Type B pancreatic cell (in vitro differentiated cells): ENCODE measurements at regions not wholly inside any gene's neighbourhood (a gene's known extent, or its start where the extent isn't known, plus 50 kb on each side); places are given as distances from the start of the nearest gene placed in this dataset.

Experiments
- DNase-seq: peaks from one replicate; pipeline ENCODE4 v3.0.0; 2021; ENCODE audit warnings: mixed read lengths; ENCODE audit not compliant: unreplicated experiment; ENCODE audit errors: extremely low spot score
- H3K27ac Mint-ChIP-seq: 2 replicates; pipeline ENCODE4 v1.8.0; 2021; ENCODE audit warnings: mild to moderate bottlenecking, mixed read lengths
- H3K27me3 Mint-ChIP-seq: 2 replicates; pipeline ENCODE4 v1.8.0; 2021; ENCODE audit warnings: mixed read lengths
- H3K36me3 Mint-ChIP-seq: 2 replicates; pipeline ENCODE4 v1.8.0; 2021; ENCODE audit warnings: mixed read lengths
- H3K4me1 Mint-ChIP-seq: one replicate; pipeline ENCODE4 v1.8.0; 2021; ENCODE audit warnings: mixed read lengths; ENCODE audit not compliant: unreplicated experiment
- H3K4me3 Mint-ChIP-seq: 2 replicates; pipeline ENCODE4 v1.8.0; 2021; ENCODE audit warnings: mild to moderate bottlenecking, mixed read lengths
- H3K9me3 Mint-ChIP-seq: 2 replicates; pipeline ENCODE4 v1.8.0; 2021; ENCODE audit warnings: mixed read lengths
- TF ChIP-seq, protein P1 (sequence below): fragments of 200-600 bp; sonication (generic); conservative IDR thresholded peaks from 2 replicates; pipeline ENCODE4 v1.5.0; 2021; ENCODE audit warnings: antibody characterized with exemption, mild to moderate bottlenecking

DNA sequence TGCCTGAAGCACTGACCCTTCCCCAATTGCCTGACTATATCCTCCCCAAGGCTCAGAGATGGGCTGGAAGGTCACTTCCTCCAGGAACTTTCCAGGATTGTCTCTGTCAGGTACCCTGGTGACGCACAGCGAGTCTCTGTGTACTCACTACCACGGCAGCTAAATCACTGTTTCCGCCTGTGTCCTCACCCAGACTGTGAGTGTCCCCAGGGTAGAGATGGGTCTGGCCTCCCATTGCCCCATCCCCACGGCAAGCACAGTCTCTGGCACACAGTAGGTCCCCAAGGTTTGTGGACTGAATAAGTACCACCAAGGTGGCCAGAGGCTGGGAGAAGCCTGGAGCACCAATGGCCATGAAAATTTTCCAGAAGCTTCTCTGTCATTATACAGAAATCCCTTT lies 93.8 kb upstream of the RUNX3 start:
- Mint-ChIP-seq H3K9me3 (no peaks in the 10 kb centered on the region), H3K27ac (no peak overlapping the region), H3K27me3 (peaks cover 10% of the 10 kb centered on the region), H3K36me3 (no peaks in the 10 kb centered on the region), H3K4me1 (peaks cover 7% of the 10 kb centered on the region), H3K4me3 (no peak overlapping the region)
- TF ChIP-seq, protein P1, sequence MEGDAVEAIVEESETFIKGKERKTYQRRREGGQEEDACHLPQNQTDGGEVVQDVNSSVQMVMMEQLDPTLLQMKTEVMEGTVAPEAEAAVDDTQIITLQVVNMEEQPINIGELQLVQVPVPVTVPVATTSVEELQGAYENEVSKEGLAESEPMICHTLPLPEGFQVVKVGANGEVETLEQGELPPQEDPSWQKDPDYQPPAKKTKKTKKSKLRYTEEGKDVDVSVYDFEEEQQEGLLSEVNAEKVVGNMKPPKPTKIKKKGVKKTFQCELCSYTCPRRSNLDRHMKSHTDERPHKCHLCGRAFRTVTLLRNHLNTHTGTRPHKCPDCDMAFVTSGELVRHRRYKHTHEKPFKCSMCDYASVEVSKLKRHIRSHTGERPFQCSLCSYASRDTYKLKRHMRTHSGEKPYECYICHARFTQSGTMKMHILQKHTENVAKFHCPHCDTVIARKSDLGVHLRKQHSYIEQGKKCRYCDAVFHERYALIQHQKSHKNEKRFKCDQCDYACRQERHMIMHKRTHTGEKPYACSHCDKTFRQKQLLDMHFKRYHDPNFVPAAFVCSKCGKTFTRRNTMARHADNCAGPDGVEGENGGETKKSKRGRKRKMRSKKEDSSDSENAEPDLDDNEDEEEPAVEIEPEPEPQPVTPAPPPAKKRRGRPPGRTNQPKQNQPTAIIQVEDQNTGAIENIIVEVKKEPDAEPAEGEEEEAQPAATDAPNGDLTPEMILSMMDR: no peak
- no peak for DNase-seq

- Mint-ChIP-seq H3K4me3 (no peak overlapping the region), H3K27ac (no peak overlapping the region), H3K9me3 (no peaks in the 10 kb centered on the region), H3K36me3 (no peaks in the 10 kb centered on the region), H3K27me3 (peaks cover 10% of the 10 kb centered on the region), H3K4me1 (peaks cover 7% of the 10 kb centered on the region)
- TF ChIP-seq, protein P1: no peak
- no peak for DNase-seq
Observed at GRCh38 chr1:25023190-25023578, 93.1 kb upstream of the RUNX3 start.

DNA sequence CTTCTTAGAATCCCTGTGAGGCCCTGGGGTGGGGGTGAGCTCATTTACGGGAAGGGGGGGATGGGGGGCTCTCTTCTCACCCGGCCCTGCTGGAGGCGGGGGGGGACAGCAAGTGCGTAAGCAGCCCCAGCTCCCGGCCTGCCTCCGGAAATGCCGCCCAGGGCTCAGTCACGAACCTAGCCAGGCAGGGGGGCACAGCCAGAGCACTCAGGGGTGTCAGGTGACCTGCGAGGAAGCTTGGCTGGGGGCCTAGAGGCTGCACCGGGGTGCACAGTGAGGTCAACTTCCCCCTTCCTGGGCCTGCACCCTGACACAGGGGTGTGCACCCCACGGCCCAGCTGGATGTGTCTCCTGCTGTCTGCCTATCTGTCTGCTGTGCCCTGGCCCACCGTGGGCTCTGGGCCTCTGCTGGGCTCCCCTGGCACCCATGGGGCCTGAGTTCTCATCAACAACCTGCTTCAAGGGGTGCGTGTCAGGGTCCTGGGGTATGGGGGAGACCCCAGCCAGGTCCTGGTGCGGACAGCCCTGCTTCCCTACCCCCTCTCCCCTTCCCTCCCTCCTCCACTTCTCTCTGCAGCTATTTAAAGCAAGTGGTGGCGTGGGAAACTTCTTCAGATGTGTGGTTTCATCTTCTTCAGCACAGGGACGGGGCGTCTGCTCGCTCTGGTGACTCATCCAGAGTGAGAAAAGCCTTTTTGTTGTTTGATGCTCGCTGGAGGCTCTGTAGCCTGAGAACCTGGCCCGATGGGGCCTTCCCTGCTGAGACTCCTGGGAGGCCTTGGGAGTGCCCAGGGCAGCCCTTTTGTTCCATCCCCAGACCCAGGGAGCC lies 92.5 kb upstream of the RUNX3 start:
- H3K4me3 Mint-ChIP-seq: no peak overlapping the region
- peaks cover 7% of the 10 kb centered on the region for H3K4me1 Mint-ChIP-seq
- TF ChIP-seq, protein P1: no peak
- H3K27ac Mint-ChIP-seq: no peak overlapping the region
- no peaks in the 10 kb centered on the region for H3K9me3 Mint-ChIP-seq
- peaks cover 10% of the 10 kb centered on the region for H3K27me3 Mint-ChIP-seq
- H3K36me3 Mint-ChIP-seq: no peaks in the 10 kb centered on the region
- DNase-seq: no peak

- DNase-seq: no peak
- H3K36me3 Mint-ChIP-seq: no peaks in the 10 kb centered on the region
- peaks cover 7% of the 10 kb centered on the region for H3K4me1 Mint-ChIP-seq
- peaks cover 8% of the 10 kb centered on the region for H3K27me3 Mint-ChIP-seq
- H3K4me3 Mint-ChIP-seq: no peak overlapping the region
- no peak overlapping the region for H3K27ac Mint-ChIP-seq
- TF ChIP-seq, protein P1: no peak
- H3K9me3 Mint-ChIP-seq: no peaks in the 10 kb centered on the region
Observed at GRCh38 chr1:25021591-25022215, 91.6 kb upstream of the RUNX3 start.

DNA sequence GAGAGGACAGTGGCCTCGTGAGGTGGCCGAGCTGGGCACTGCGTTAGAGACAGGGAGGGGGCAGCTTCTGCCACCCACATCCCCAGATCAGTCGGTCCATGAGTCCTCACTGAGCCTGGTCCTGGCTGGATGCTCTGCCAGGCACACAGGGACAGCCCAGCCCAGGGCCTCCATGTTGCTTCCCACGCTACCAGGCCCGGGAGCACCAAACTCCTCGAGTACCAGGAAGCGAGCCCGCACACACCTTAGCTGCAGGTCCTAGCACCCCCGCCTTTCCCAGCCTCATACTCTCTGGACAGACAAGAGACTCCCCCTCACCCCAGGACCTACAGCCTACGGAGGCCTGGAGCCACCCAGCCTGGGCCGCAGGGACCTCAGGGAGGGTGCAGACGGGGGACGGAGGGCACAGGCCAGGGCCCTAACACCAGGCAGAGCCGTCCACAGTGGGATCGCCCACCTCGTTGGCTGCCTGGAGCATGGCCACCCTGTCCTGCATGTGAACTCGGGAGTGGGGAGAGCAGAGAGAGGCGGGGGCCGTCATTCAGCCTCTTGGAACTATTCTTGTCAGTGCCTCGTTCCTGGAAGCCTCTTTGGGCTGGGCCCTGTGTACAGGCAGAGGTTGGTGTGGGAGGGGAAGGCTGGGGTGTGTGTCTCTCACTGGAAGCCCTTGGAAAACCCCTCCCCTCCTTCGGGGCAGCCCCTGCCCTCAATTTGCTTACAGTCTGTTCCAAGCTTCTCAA lies 90.9 kb upstream of the RUNX3 start:
- DNase-seq: no peak
- H3K27ac Mint-ChIP-seq: no peak overlapping the region
- H3K4me3 Mint-ChIP-seq: no peak overlapping the region
- no peaks in the 10 kb centered on the region for H3K36me3 Mint-ChIP-seq
- TF ChIP-seq, protein P1: no peak
- H3K27me3 Mint-ChIP-seq: peaks cover 6% of the 10 kb centered on the region
- H3K4me1 Mint-ChIP-seq: peaks cover 7% of the 10 kb centered on the region
- H3K9me3 Mint-ChIP-seq: no peaks in the 10 kb centered on the region
